ENCODE measurements at regions not wholly inside any gene's neighbourhood (a gene's known extent, or its start where the extent isn't known, plus 50 kb on each side); places are given as distances from the start of the nearest gene placed in this dataset.

- DNase-seq (ENCODE audit: low read depth, low spot score): no peak
- in situ Hi-C loops (cut with HindIII; ENCODE audit: low pct_unique_long_range_greater_than_20kb, low sequenced_read_pairs): no loop called here
Measured at GRCh38 chr13:40102854-40103253, 447.4 kb downstream of the COG6 start.

- in situ Hi-C loops (cut with HindIII; ENCODE audit: low pct_unique_long_range_greater_than_20kb, low sequenced_read_pairs): no loop called here
- DNase-seq (ENCODE audit: low read depth, low spot score): no peak
Measured at GRCh38 chr13:40103864-40104263, 448.4 kb downstream of the COG6 start.

- in situ Hi-C loops (cut with HindIII; ENCODE audit: low pct_unique_long_range_greater_than_20kb, low sequenced_read_pairs): no loop called here
- no peak for DNase-seq (ENCODE audit: low read depth, low spot score)
Measured at GRCh38 chr13:40105231-40105630, 449.8 kb downstream of the COG6 start.

GRCh38 chr13:40109351-40109844 is 453.9 kb downstream of the COG6 start:
- in situ Hi-C loops (cut with HindIII; ENCODE audit: low pct_unique_long_range_greater_than_20kb, low sequenced_read_pairs): no loop called here
- DNase-seq (ENCODE audit: low read depth, low spot score): no peak

GRCh38 chr13:40113643-40114304 is 458.3 kb downstream of the COG6 start:
- DNase-seq (ENCODE audit: low read depth, low spot score): no peak
- in situ Hi-C loops (cut with HindIII; ENCODE audit: low pct_unique_long_range_greater_than_20kb, low sequenced_read_pairs): no loop called here

- DNase-seq (ENCODE audit: low read depth, low spot score): no peak
- in situ Hi-C loops (cut with HindIII; ENCODE audit: low pct_unique_long_range_greater_than_20kb, low sequenced_read_pairs): no loop called here
Measured at GRCh38 chr13:40114305-40114896, 458.9 kb downstream of the COG6 start.

- DNase-seq (ENCODE audit: low read depth, low spot score): peak; percentile 26
- in situ Hi-C loops (cut with HindIII; ENCODE audit: low pct_unique_long_range_greater_than_20kb, low sequenced_read_pairs): no loop called here
Measured at GRCh38 chr13:40115426-40115825, 460.0 kb downstream of the COG6 start.

GRCh38 chr13:40116008-40116407 is 460.5 kb downstream of the COG6 start:
- DNase-seq (ENCODE audit: low read depth, low spot score): peak; percentile 96
- in situ Hi-C loops (cut with HindIII; ENCODE audit: low pct_unique_long_range_greater_than_20kb, low sequenced_read_pairs): no loop called here

GRCh38 chr13:40118337-40118736 is 462.9 kb downstream of the COG6 start:
- in situ Hi-C loops (cut with HindIII; ENCODE audit: low pct_unique_long_range_greater_than_20kb, low sequenced_read_pairs): no loop called here
- no peak for DNase-seq (ENCODE audit: low read depth, low spot score)

GRCh38 chr13:40119852-40120251 is 464.4 kb downstream of the COG6 start:
- in situ Hi-C loops (cut with HindIII; ENCODE audit: low pct_unique_long_range_greater_than_20kb, low sequenced_read_pairs): no loop called here
- no peak for DNase-seq (ENCODE audit: low read depth, low spot score)

GRCh38 chr13:40120288-40120687 is 464.8 kb downstream of the COG6 start:
- DNase-seq (ENCODE audit: low read depth, low spot score): no peak
- in situ Hi-C loops (cut with HindIII; ENCODE audit: low pct_unique_long_range_greater_than_20kb, low sequenced_read_pairs): no loop called here

GRCh38 chr13:40120781-40121180 is 465.3 kb downstream of the COG6 start:
- in situ Hi-C loops (cut with HindIII; ENCODE audit: low pct_unique_long_range_greater_than_20kb, low sequenced_read_pairs): no loop called here
- no peak for DNase-seq (ENCODE audit: low read depth, low spot score)

- DNase-seq (ENCODE audit: low read depth, low spot score): no peak
- in situ Hi-C loops (cut with HindIII; ENCODE audit: low pct_unique_long_range_greater_than_20kb, low sequenced_read_pairs): no loop called here
Measured at GRCh38 chr13:40121722-40122121, 466.3 kb downstream of the COG6 start.

GRCh38 chr13:40123962-40124632 is 468.6 kb downstream of the COG6 start:
- in situ Hi-C loops (cut with HindIII; ENCODE audit: low pct_unique_long_range_greater_than_20kb, low sequenced_read_pairs): no loop called here

GRCh38 chr13:40124633-40125015 is 469.2 kb downstream of the COG6 start:
- no peak for DNase-seq (ENCODE audit: low read depth, low spot score)
- in situ Hi-C loops (cut with HindIII; ENCODE audit: low pct_unique_long_range_greater_than_20kb, low sequenced_read_pairs): no loop called here

More at GRCh38 chr13:40123962-40124632, 468.6 kb downstream of the COG6 start:
- no peak for DNase-seq (ENCODE audit: low read depth, low spot score)

- no peak for DNase-seq (ENCODE audit: low read depth, low spot score)
- in situ Hi-C loops (cut with HindIII; ENCODE audit: low pct_unique_long_range_greater_than_20kb, low sequenced_read_pairs): no loop called here
Measured at GRCh38 chr13:40125336-40125735, 469.9 kb downstream of the COG6 start.

- DNase-seq (ENCODE audit: low read depth, low spot score): no peak
- in situ Hi-C loops (cut with HindIII; ENCODE audit: low pct_unique_long_range_greater_than_20kb, low sequenced_read_pairs): no loop called here
Measured at GRCh38 chr13:40126306-40127085, 471.0 kb downstream of the COG6 start.

GRCh38 chr13:40127476-40127875 is 472.0 kb downstream of the COG6 start:
- in situ Hi-C loops (cut with HindIII; ENCODE audit: low pct_unique_long_range_greater_than_20kb, low sequenced_read_pairs): no loop called here
- no peak for DNase-seq (ENCODE audit: low read depth, low spot score)

Data from SK-MEL-5 (cell line).